CD4-positive, alpha-beta T cell treated with Interleukin-17A for 4 hours (primary cell): ENCODE measurements at regions not wholly inside any gene's neighbourhood (a gene's known extent, or its start where the extent isn't known, plus 50 kb on each side); places are given as distances from the start of the nearest gene placed in this dataset.
A peak's percentile ranks its signal among the peaks of the same experiment; 100 is the strongest.

Experiments used
- DNase-seq: peaks from one replicate; pipeline ENCODE4 v3.0.0-alpha.2; 2020; ENCODE audit warnings: mixed read lengths

DNA sequence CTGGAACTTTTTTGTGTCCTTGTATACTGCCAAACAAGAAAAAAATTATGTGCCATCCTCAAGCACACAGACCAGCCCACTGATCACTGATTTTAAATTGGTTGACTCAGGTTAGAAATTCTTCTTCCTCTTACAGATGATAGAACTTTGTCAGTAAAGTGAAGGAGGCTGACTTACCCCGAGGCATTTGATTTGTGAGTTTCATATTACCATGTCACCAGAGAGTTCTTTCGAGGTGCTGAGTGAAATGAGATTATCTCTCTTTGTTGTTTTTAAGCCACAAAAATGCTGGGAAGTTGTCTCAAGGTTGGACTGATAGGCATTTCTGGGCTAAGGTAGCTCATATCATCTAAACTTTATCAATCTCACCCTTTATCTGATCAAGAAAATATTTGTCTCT, 78.8 kb upstream of the FAM180A start:
- no peak for DNase-seq

DNA sequence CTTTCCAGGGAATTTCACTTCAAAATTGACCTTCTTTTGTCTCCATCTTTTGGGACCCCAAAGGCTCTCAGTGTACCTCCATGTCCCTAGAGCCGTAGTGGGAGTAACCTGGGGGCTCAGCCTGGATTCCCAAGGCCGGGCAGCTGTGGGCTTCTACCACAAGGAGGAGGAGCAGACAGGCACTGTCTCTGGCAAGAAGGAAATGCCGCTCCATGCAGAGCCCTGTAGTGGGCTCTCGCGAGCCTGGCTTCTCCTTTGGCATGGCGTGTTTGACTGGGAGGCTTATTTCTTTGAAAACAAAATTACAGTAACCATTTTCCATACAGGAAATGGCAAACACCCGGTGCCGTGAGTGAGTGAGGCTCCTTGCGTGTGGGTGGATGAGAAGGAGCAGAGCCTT, 76.8 kb upstream of the FAM180A start:
- no peak for DNase-seq

DNA sequence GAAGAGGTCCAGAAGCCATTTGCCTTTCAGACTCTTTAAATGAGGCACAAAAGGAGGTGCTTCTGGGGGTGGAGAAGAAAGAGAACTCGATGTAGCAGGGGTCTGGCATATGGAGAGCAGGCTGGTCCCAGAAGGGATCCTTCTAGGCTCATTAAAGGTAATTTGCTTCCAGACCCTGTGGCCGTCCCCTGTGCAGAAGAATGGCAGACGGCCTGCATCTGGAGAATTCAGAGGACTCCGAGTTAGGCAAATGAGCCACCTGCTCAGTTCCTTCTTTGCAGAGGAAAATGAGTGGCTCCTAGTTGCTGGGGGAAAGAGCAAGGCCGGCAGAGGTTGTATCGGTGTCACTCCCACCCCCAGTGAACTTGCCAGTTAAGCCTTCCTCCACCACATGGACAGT, 73.8 kb upstream of the FAM180A start:
- no peak for DNase-seq

DNA sequence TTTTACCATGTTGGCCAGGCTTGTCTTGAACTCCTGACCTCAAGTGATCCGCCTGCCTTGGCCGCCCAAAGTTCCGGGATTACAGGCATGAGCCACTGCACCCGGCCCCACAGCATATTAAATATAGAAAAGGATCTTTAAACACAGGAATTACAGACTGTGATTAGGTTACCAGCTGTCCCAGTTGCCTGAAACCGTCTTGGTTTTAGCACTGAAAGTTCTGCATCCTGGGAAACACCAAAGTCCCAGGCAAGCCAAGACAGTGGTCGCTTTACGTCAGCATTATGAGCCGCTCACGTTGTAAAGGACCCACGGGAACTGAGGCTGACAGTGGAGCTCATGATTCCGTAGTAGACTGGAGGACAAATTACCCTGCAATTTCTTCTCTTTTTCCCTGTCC, 69.0 kb upstream of the FAM180A start:
- no peak for DNase-seq

DNA sequence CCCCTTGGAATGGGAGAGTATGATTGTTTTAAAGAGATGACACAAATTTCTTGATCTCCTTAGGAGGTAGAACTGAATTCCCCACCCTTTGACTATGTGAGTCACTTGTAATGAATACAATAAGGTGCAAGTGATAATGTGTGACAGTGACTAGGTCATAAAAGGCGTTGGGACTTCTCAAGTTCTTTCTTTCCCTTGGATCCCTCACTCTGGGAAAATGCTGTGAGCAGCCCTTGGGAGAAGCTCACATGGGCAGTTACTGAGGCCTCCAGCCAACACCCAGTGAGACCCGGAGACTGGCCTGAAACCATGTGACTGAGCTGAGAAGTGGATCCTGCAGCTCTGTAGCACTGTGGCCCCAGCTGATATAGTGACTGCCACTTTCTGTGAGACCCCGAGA, 66.4 kb upstream of the FAM180A start:
- no peak for DNase-seq

DNA sequence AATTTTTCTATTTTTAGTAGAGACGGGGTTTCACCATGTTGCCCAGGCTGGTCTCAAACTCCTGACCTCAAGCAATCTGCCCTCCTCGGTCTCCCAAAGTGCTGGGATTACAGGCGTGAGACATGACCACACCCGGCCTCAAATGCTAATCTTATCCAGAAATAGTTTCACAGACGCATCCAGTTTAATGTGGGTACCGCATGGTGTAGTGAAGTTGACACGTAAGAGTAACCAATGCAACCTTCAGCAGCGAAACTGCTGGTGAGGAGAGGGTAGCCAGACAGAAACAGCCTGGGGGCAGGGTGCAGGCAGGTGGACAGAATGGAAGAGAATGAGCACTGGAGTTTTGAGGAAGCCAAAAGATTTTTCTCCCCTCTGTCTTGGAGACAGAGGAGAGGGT, 63.5 kb upstream of the FAM180A start:
- no peak for DNase-seq

DNA sequence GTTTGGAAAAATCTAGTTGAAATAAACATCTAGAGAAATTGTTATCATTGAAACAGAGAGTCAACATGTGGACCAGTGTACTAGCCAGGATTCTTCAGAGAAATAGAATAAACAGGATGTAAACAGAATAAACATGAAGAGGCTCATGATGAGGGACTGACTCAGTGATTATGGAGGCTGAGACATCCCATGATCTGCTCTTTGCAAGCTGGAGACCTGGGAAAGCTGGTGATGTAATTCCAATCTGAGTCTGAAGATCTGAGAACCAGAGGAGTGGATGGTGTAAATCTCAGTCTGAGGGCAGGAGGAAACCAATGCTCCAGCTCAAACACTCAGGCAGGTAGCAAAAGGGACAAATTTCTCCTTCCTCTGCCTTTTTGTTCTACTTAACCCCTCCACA, 62.9 kb upstream of the FAM180A start:
- DNase-seq: no peak

DNA sequence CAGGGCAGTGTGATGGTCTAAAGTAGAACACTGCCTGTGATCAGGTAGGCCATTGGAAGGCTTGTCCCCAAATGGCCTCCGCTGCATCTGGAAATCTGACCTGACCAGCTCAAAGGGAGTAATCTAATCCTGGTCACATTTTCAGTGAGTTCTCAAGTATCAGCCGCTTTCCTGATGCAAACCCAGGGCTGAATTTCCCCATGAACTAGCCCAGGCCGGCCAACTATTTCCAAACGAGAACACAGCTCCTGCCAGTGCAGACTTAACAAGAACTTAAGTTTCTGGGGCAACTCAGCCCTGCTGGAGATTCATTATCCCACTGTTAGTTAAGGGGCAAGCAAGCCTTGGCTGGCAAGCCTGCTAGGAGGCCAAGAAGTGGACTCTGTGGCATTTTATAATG, 59.6 kb upstream of the FAM180A start:
- DNase-seq: no peak

DNA sequence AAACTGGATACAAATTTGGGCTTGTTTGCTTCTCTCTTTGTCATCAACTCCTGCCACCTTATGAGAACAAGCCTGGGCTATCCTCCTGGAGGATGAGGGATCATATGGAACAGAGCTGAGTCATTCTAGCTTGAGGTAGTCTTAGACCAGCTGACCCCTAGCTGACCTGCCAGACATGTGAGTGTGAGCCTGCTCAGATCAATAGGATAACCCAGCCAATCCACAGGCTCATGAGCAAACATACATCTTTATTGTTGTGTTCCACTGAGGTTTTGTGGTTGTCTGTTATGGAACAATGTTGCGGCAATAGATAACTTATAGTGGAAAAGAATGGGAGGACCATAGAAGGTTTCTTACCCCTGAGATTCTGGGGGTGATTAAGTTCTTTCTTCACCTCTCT, 54.5 kb upstream of the FAM180A start:
- DNase-seq: no peak

DNA sequence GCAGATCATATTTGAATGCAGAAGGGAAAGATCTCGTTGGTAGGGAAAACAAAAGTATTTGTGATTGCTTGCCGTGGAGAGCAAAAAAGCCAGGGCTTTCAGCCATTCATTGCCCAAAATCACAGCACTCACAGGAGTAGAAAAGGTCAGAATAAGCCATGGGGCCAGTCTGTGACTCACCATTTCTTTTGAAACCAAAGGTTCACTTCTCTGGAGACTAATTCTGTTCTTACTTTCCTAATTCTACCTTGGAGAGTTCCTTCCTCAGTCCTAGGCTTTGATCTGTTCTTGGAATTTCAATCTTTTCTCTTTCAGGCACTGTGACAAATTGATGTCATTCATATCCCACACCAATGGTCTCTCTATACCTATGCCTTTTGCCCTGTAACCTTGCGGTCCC, 54.1 kb upstream of the FAM180A start:
- DNase-seq: no peak

DNA sequence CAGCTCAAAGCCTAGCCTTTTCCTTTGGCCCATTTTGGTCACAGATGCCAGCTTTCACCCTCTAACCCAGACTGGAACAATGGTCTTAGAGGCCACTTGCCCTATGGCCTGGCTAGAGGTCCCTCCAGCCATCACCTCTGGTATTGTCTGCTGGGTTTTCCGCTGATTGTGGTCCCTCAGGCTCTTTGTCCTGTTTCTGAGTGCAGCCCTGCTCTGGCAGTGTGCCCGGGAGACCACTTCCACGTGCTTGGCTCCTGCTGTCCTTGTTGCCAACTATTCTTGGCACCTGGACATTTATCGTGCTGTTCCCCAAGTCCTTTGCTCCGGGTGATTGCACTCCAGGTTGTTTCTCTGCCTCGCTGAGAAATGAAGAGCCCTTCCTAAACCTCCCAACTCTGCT, 53.3 kb upstream of the FAM180A start:
- DNase-seq: no peak

DNA sequence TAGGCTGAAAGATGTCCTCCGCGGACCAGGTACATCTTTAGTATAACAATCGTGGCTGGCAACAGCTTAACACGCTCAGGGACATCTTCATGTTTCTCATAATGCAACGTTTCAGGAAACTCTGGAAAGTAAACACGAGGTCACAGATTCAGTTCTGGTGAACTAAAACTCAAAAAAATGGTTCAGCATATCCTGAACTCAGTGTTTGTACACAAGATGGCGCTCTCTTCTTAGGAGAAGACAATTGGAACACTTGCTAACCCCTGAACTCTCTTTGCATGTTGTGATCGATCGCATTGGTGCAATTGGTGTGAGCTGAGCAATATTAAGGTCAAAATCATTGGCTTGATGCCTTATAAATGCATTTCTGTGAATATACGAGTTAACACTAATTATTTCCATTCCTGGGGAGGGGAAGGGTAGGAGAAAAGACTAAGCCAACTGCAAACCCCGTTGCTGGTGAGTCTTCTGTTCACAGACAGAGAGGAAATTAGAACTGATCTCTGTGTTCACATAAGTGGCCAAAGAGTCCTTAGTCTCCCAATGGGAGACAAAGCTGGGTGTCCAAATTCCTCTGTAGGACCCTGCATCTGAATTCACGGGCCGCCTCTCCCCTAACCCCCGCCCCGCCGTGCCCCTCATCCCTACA, 52.6 kb upstream of the FAM180A start:
- DNase-seq: peak; percentile 28

DNA sequence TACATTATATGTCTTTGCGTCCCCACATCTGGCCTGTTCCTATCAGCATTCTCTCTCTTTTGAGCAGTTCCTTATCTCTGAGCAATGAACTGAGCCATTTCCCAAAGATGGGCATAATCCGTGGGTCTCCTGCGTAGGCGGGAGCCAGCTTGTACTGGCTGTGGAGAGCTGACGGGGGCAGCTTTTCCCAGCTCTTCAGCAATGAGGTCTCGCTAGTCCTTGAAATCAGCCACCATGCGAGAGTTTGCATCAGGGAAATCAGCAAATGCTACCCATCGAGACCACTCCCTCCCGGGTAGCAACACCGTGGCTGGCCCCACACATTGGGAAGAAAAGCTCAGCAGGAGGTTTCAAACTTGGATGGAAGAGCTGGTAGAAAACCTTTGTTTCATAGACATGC, 51.9 kb upstream of the FAM180A start:
- no peak for DNase-seq

DNA sequence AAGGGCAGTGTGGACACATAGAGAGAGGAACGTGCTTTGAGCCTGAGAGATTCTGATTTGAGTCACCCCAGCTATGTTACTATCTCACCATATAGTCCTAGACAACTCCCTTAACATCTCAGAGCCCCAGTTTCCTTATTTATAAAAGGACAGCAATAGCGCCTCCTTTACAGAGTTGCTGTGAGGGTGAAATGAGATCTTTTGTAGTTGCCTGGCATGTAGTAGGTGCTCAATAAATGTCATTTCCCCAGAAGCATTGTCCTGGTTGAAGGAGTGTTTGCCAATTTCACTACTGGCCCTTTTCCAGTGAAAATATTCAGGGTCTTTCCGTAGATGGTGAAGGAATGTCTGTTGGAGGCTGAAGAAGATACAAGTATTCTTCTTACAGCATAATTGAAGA, 51.3 kb upstream of the FAM180A start:
- DNase-seq: no peak
